ENCODE measurements at regions not wholly inside any gene's neighbourhood (a gene's known extent, or its start where the extent isn't known, plus 50 kb on each side); places are given as distances from the start of the nearest gene placed in this dataset.
"Not testable (repeated sequence)": the region's sequence is repeated elsewhere in the genome, so short reads cannot be mapped to it uniquely, and the experiment has no call there.

- no peak for DNase-seq (ENCODE audit: low read depth, low spot score)
Observed at GRCh38 chr5:36523926-36524325, 82.5 kb upstream of the SLC1A3 start.

GRCh38 chr5:36526537-36526936, 79.9 kb upstream of the SLC1A3 start:
- DNase-seq (ENCODE audit: low read depth, low spot score), result no peak

DNA sequence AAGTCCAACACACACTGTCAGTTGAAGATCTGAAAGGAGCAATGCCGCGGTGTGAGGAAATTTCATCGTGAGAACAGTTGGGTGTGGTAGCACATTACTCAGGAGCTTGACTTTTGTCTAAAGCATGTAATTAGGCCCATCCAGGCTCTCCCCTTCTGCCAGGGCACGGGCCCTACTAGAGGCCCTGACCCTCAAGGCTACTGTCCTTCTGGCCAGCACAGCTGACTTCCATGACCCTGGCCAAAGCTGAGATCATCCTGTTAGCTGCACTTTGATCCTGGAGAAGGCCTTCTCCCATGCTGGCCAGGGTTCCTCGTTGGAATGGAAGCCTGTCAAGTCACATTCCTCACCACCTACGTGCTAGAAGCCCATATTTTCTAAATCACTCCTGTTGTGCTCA, 77.8 kb upstream of the SLC1A3 start:
- no peak for DNase-seq (ENCODE audit: low read depth, low spot score)

DNA sequence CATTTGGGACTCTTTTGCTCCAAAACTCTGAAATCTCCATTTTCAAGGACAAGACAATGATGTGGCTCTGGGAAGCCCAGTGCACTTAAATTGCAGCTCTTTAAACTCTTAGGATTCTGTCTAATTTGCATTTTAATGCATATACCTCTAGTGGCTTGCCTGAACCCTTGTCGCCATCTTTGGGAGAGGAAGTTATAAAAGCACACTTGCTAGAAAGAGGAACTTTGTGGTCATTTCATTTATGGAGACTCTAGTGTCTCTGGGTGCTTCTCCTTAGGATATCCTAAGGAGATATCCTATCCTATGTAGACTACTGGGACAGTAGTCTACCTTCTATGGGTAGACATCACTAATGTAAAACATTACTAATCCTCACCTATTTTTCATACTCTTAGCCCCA, 77.3 kb upstream of the SLC1A3 start:
- DNase-seq (ENCODE audit: low read depth, low spot score), result no peak

DNA sequence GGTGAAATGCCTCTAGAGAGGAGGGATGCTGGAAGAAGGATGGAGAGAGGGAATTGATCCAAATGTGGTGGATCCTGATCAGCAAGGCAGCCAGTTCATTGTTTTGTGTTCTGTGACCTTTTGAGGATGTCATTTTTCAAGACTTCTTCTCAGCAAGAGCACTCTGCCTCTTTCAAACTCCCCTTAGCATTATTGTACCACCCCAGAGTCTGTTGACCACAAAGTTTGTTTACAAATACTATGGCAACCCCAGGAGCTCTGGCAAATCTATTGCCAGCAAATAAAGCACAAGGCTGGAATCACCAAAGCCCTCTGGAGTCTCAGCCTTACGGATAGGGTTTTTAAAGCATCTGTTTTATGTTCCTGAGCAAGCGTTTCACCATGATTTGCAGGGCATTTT, 76.2 kb upstream of the SLC1A3 start:
- DNase-seq (ENCODE audit: low read depth, low spot score), result no peak

DNA sequence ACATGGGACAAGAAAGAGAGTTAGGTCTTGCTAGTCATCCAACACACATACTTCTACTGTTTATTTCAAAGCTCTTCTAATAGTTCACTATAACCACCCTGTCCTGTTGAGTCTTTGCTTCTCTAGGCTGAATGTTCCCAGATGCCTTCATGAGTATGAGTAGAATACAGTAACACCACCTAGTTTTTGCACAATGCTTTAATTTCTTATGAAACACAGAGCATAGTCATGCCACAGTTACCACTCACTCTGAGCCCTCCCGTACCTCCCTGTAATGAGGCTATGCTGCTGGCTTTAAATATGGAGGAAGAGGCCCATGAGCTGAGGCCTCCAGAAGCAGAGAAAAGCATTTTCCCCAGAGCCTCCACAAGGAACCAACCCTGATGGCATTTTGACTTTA, 75.0 kb upstream of the SLC1A3 start:
- no peak for DNase-seq (ENCODE audit: low read depth, low spot score)

GRCh38 chr5:36535378-36535777, 71.0 kb upstream of the SLC1A3 start:
- no peak for DNase-seq (ENCODE audit: low read depth, low spot score)

GRCh38 chr5:36535859-36536615, 70.4 kb upstream of the SLC1A3 start:
- DNase-seq (ENCODE audit: low read depth, low spot score), result no peak

DNA sequence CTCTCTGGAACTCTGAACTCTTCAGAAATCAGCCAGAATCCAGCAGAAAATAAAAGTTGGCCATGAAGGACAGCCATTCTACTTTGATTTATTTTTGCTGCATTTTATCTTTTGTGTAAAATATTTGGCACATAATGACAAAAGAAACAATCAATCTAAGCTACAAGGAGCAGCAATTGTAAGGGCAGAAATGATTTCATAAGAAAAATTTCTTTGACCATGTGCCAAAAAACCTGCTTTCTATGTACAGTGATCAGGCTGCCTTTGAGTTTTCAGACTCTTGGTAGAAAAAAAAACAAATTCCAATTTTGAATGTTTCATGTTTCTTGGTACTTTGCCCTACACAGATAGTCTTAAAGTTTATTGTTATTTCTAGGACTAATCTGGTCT, 69.8 kb upstream of the SLC1A3 start:
- no peak for DNase-seq (ENCODE audit: low read depth, low spot score)

- DNase-seq (ENCODE audit: low read depth, low spot score), result no peak
Observed at GRCh38 chr5:36537724-36538123, 68.7 kb upstream of the SLC1A3 start.

GRCh38 chr5:36552651-36553393, 53.6 kb upstream of the SLC1A3 start:
- no peak for DNase-seq (ENCODE audit: low read depth, low spot score)

- DNase-seq (ENCODE audit: low read depth, low spot score), result not testable (repeated sequence)
Observed at GRCh38 chr5:36555035-36555434, 51.4 kb upstream of the SLC1A3 start.
